ENCODE measurements at regions not wholly inside any gene's neighbourhood (a gene's known extent, or its start where the extent isn't known, plus 50 kb on each side); places are given as distances from the start of the nearest gene placed in this dataset.
"Not testable (repeated sequence)": the region's sequence is repeated elsewhere in the genome, so short reads cannot be mapped to it uniquely, and the experiment has no call there.

DNA sequence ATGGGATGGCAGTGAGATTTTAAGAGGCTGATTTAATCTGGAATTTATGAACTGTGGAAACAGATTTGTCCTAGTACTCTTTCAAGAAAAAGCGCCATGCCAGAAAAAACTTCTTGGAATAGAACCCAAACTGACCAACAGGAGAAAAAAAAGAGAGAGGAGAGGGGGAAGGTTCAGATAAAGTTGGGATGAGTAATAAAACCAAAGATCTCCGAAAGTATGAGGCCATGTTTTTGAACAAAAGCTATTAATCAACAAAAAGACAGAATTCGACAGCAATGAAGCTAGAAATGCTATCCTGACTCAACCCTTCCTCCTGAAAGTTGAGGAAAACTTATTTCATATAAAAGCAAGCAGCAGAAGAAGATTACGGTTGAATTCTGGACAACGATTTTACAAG is 135.5 kb downstream of the CEMIP2 start:
- DNase-seq = no peak

DNA sequence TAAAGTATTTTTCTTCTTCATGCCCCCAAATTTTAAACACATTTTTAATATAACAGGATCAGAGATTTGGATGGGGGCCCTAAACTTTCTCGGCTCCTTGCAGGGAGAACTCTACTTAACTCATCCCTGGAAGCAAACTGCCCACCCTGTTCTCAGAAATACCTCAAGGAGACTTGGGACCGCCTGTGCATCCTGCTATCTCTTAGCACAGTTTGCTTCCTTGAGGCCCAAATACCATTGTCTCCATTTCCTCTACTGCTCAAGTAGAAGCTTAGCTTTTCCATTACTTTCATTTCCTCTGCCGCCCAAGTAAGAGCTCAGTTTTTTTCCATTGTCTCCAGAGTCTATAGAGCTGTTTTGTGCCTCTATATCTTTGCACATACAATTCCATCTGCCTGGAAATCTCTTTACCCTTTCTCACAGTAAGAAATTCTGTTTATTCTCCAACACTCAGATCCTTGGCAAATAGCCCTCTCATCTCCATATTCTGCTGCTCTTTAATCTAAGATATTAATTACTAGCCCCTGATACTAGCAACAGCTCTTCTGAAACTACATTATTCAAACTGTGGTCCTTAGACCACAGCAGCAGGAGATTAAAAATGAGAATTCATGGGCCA is 137.8 kb downstream of the CEMIP2 start:
- DNase-seq = no peak

- DNase-seq = no peak
Measured at GRCh38 chr9:71629578-71630215, 138.6 kb downstream of the CEMIP2 start.

- no peak for DNase-seq
Measured at GRCh38 chr9:71628247-71628646, 140.1 kb downstream of the CEMIP2 start.

GRCh38 chr9:71627537-71627936 is 140.8 kb downstream of the CEMIP2 start:
- DNase-seq = no peak

GRCh38 chr9:71626395-71626794 is 141.9 kb downstream of the CEMIP2 start:
- DNase-seq = no peak

DNA sequence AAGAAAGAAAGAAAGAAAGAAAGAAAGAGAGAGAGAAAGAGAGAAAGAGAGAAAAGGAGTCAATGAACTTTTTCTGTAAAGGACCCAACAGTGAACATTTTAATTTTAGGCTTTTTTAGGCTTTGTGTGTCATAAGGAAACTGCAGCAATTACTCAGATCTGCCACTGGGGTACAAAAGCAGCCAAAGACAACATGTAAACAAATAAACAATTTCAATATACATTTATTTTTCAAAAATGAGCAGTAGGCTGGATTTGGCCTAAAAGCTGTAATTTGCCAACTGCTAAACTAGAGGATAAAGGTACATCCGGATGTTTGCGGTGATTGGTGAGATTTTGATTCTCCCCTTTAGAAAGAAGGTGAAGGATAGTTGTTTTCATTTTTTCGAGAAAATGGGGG is 143.6 kb downstream of the CEMIP2 start:
- no peak for DNase-seq

GRCh38 chr9:71620746-71621145 is 147.6 kb downstream of the CEMIP2 start:
- DNase-seq = no peak

DNA sequence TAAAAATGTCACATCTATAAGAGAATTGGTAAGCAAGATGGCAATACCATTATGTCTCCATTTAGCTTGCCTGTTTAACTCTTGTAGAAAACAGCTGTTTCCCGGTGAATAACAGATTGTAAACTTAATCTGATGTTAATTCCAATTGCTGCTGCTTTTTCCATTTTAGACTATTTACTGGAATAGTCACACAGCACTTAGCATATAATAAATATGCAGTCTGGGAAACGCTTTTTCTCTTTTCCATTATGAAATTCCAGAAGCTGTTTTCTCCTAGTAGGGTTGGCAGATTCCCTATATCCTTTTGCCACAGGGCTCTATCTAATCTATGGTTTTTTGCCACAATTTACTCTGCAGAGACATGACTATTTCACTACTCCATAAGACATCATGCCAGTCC is 148.0 kb downstream of the CEMIP2 start:
- DNase-seq = no peak

DNA sequence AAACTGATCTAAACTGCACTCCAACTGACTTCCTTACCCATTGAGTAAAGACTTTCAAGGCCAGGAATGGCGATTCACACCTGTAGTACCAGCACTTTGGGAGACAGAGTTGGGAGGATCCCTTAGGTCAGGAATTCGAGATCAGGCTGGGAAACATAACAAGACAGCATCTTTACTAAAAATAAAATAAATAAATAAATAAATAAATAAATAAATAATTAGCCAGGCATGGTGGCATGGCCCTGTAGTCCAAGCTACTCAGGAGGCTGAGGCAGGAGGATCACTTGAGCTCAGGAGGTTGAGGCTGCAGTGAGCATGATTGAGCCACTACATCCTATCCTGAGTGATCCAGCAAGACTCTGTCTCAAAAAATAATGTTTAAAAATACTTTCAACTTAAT is 148.4 kb downstream of the CEMIP2 start:
- no peak for DNase-seq

DNA sequence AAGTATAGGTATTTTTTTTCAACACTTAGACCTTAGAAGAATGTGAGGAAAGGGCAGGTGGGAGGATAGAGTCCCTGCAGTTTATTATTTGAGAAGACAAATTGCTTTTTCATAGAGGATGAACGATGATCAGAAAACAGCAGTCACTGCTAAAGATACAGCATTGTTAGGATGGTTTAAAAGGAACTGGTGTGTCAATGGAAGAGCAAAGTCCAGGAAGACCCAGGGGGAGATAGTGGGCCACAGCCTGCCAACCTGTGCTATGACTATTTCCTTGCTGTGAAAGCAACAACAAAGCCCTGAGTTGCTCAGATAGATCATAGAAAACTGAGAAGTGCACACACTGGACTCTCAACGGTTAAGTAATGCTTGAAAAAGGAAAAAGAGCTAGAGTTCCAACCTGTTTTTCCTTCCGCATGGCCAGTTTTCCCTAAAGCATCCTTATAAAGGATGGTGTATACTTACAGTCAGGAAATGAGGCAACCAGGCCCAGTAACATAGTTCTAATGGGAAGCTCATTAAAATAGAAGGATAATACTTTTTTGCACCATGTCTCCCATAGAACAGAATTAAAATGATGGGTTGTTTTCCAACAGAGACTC is 153.8 kb downstream of the CEMIP2 start:
- no peak for DNase-seq

- no peak for DNase-seq
Measured at GRCh38 chr9:71612889-71613288, 155.4 kb downstream of the CEMIP2 start.

- DNase-seq = no peak
Measured at GRCh38 chr9:71609448-71609830, 158.9 kb downstream of the CEMIP2 start.

DNA sequence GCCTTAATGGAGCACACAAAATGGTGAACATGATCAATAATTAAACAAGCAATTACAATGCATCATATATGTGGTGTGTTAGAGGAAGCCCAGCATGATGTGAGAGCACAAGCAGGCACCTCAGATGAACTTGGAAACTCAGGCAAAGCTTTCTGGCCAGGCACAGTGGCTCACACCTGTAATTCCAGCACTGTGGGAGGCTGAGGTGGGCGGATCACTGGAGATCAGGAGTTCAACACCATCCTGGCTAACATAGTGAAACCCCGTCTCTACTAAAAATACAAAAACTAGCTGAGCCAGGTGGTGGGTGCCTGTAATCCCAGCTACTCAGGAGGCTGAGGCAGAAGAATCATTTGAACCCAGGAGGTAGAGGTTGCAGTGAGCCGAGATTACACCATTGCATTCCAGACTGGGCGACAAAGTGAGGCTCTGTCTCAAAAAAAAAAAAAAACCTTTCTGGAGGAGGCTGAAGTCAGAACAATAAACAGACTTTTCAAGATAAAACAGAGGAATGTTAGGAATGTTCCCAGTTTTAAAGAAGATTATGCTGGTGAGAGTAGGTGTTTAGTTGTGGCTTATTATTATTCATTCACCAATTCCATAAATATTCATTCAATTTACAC is 159.4 kb downstream of the CEMIP2 start:
- no peak for DNase-seq

DNA sequence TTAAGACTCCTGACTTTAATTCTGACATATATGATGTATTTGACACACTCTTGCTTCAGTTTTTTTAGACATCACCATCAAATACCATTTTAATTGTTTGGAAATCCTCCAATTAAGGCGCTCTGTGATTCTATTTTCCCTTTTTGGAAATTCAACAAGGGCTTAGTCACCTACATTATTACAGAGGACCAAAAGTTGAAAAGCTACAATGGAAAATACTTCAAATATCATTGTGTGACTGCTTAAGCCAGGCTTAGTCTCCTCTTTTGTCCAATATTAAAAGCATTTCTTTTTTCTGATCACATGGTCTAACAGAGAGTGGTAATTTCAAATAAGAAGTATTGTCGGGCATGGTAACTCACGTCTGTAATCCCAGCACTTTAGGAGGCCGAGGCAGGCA is 160.3 kb downstream of the CEMIP2 start:
- no peak for DNase-seq

GRCh38 chr9:71607461-71607881 is 160.8 kb downstream of the CEMIP2 start:
- no peak for DNase-seq

DNA sequence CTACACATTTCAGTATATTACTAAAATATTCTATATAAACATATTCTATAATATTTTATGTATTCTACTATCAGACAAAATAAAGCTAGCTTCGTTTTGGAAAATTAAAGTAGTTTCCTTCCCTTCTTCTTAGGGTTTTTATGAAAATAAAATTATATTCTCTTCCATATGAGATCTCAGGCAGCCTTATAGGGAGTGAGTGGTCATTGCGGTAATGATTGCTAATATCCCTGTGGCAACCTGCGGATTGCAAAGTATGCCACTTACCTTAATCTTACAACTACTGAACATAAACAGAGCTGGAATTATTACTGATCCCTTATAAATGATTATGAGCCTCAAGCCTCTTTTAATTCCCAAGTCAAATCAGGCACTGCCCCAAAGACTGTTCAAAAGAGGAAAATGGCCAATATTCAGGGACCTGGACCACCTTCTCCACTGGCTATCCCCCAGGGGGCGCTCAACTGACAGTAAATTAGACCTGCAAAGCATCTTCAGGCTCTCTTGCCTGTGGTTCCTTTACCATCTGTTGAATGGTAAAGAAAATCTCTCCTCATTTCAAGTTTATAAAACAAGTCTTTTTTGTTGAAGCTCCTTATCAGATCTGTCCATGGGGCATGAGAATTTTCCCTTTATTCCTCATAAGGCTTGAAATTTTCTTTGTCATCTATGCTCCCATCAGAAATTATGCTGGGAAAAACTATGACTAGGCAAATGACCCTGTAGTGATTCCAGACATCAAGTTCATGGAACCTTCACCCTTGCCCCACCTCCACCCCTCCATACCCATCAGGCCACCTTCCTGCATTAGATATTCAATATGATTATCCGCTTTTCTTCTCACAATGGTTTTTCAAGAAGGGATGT is 163.9 kb downstream of the CEMIP2 start:
- DNase-seq = peak; percentile 63

DNA sequence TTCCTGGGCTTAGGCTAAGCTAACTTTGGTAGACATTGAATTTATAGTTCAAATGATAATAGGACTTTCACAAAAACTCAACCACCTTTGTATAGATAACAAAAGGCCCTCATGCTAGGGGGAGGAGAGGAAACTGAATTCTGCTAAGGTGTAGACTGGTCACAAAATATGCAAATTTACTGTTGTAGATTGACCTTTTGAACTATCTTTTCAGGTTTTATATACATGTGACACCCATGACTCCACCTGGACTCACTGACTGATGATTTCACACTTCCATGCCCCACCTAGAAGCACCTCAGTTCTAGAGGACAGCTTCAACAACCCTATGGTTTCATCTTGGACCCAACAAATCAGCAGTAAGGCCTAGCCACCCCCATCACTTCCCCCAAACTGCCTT is 165.7 kb downstream of the CEMIP2 start:
- no peak for DNase-seq

- not testable (repeated sequence) for DNase-seq
Measured at GRCh38 chr9:71595762-71596161, 172.6 kb downstream of the CEMIP2 start.

DNA sequence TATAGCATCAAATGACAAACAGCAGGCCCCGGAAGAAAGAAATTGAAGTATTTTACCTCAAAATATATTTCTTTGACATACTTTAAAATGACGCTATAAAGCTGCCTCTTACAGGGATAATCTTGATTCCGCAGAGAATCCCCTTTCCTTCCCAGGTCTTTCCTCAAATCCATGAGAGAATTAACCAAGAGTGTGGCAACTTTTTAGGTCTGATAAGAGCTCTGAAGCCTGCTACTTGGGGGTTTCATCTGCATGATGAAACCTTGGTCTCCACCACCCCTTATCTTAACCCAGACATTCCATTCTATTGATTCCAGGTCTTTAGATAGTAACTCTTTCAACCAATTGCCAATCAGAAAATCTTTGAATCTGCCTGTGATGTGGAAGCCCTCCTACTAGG is 173.8 kb downstream of the CEMIP2 start:
- DNase-seq = no peak

DNA sequence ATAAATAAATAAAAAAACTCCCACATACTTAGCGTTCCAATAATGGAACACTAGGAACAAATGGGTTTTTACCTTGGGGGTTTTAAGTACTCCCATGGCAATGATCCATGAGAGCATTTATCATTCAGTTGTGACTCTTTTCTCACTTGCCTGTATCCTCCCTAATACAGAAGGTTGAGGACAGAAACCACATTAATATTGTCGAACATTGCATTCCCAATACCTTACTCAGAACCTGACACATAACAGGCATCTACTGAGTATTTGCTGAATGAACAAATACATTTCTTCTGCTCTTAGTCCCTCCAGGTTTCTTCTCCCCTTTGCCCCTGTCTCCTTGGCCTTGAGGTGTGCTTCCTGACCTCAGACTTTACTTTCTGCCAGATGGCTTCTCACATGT is 175.9 kb downstream of the CEMIP2 start:
- no peak for DNase-seq

DNA sequence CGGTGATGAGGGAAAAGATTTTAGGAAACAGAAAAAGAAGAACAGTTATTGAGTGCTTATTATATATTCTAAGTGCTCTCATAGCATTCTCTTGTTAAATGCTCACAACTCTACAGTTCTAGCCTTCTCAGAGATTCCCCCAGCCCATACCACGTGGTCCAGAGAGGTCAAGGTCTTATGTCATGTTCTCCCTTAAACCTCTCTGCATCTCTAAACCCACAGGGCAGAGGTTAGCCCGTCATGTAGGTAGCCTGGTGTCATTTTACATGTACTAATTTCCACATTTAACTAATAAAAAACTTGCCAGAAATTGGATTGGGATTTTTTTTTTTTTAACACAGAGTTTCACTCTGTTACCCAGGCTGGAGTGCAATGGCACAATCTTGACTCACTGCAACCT is 178.0 kb downstream of the CEMIP2 start:
- no peak for DNase-seq

DNA sequence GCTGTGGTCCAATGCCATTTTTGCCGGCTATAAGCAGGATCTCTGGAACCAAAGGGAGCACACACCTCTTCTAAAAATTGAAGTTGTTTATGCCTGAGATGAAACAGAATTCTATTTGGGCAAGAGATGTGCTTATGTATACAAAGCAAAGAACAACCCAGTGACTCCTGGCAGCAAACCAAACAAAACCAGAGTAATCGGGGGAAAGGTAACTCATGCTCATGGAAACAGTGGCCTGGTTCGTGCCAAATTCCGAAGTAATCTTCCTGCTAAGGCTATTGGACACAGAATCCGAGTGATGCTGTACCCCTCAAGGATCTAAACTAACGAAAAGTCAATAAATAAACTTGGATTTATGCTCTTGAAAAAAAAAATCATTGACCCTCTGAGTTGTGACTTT is 178.7 kb downstream of the CEMIP2 start:
- DNase-seq = no peak

Measured in RPMI8226 (cell line).